GM12878 (cell line): ENCODE measurements at regions not wholly inside any gene's neighbourhood (a gene's known extent, or its start where the extent isn't known, plus 50 kb on each side); places are given as distances from the start of the nearest gene placed in this dataset.

Experiments
- ATAC-seq: fragments of 200-7000 bp; cut with Tn5 transposase; 3 replicates; pipeline ENCODE4 v1.9.1; 2020; ENCODE audit warnings: mild to moderate bottlenecking, moderate library complexity
- BruUV-seq: library from RNA; stranded (reverse); fragments of 400-500 nt; replicated peaks from 2 replicates; lab custom pipeline; 2021; lab: Mats Ljungman, UMichigan
- CTCF ChIA-PET: fragments of 300-600 bp; sonication (Branson Sonifier 250); formaldehyde crosslinking; extraction: SDS; loops from one replicate; lab custom pipeline; 2021; ENCODE audit warnings: inconsistent platforms; lab: Yijun Ruan, JAX
- POLR2A ChIA-PET: fragments of 350-600 bp; formaldehyde crosslinking; extraction: SDS; loops from one replicate; lab custom pipeline; 2021; ENCODE audit warnings: inconsistent platforms; lab: Charles Lee
- RAD21 ChIA-PET: fragments of 300-600 bp; sonication (Branson Sonifier 250); formaldehyde crosslinking; loops from one replicate; lab custom pipeline; 2023; ENCODE audit warnings: antibody characterized with exemption; ENCODE audit not compliant: unreplicated experiment; lab: Charles Lee
- SMC1A ChIA-PET: fragments of 300-600 bp; sonication (Branson Sonifier 250); formaldehyde crosslinking; loops from one replicate; lab custom pipeline; 2023; ENCODE audit not compliant: unreplicated experiment, uncharacterized antibody; lab: Charles Lee
- DNase-seq: peaks from one replicate; pipeline ENCODE4 v3.0.0-alpha.2; 2011; ENCODE audit warnings: low read depth, low spot score
- FAIRE-seq: peaks from 3 replicates; lab custom pipeline; 2011; peaks lifted over from hg19 to GRCh38; lab: Jason Lieb, UNC
- H2AFZ ChIP-seq: 2 replicates; pipeline ENCODE4 v1.6.0; 2011; ENCODE audit warnings: low read depth, low read length, control low read depth; ENCODE audit not compliant: control insufficient read depth
- H3K27ac ChIP-seq: 2 replicates; pipeline ENCODE4 v1.5.1; 2011; ENCODE audit warnings: control low read depth; ENCODE audit not compliant: control insufficient read depth, insufficient read depth
- H3K27me3 ChIP-seq, 2 experiments: replicated peaks in 1 of 2; 2 replicates each; pipeline versions ENCODE4 v1.6.0 to v1.6.1; 2011; ENCODE audit warnings: low read length in 1 of 2; ENCODE audit not compliant: control insufficient read depth in 2 of 2, insufficient read depth in 2 of 2
- H3K36me3 ChIP-seq, 2 experiments: 2 replicates each; pipeline ENCODE4 v1.5.1; 2011; ENCODE audit warnings: low read length in 1 of 2; ENCODE audit not compliant: control insufficient read depth in 2 of 2, insufficient read depth in 2 of 2
- H3K4me1 ChIP-seq: 2 replicates; pipeline ENCODE4 v1.6.1; 2011; ENCODE audit warnings: mild to moderate bottlenecking, low read length, moderate library complexity, mixed read lengths; ENCODE audit not compliant: control insufficient read depth, insufficient read depth
- H3K4me2 ChIP-seq: 2 replicates; pipeline ENCODE4 v1.6.0; 2011; ENCODE audit warnings: control low read depth; ENCODE audit not compliant: control insufficient read depth, insufficient read depth
- H3K4me3 ChIP-seq: fragments of 200-600 bp; sonication (generic); 2 replicates; pipeline ENCODE4 v1.5.1; 2016
- H3K79me2 ChIP-seq: 2 replicates; pipeline ENCODE4 v1.6.0; 2011; ENCODE audit warnings: low read length; ENCODE audit not compliant: control insufficient read depth, insufficient read depth
- H3K9ac ChIP-seq: 2 replicates; pipeline ENCODE4 v1.8.0; 2011; ENCODE audit warnings: low read length, control low read depth, mixed read lengths; ENCODE audit not compliant: control insufficient read depth, insufficient read depth
- H3K9me3 ChIP-seq: replicated peaks from 3 replicates; pipeline ENCODE4 v1.5.1; 2011; ENCODE audit warnings: mild to moderate bottlenecking, low read length; ENCODE audit not compliant: control insufficient read depth, insufficient read depth
- H4K20me1 ChIP-seq: 2 replicates; pipeline ENCODE4 v1.6.0; 2011; ENCODE audit not compliant: control insufficient read depth, insufficient read depth
- CBX3 ChIP-seq: fragments of 200-600 bp; sonication (generic); IDR thresholded peaks from 2 replicates; pipeline ENCODE4 v1.6.1; 2016; ENCODE audit warnings: low read depth, borderline replicate concordance
- CHD1 ChIP-seq: IDR thresholded peaks from 2 replicates; pipeline ENCODE4 v1.6.1; 2012; ENCODE audit warnings: low read depth, low read length, improper control_type of control experiment
- DPF2 ChIP-seq: fragments of 450-650 bp; IDR thresholded peaks from 2 replicates; pipeline ENCODE4 v1.6.1; 2017; ENCODE audit warnings: mild to moderate bottlenecking
- HDAC2 ChIP-seq: fragments of 200-600 bp; sonication (generic); IDR thresholded peaks from 2 replicates; pipeline ENCODE4 v1.6.1; 2017
- MYC ChIP-seq: IDR thresholded peaks from 2 replicates; pipeline ENCODE4 v1.6.1; 2011; ENCODE audit warnings: mild to moderate bottlenecking, low read length, moderate library complexity, inconsistent platforms; ENCODE audit not compliant: insufficient read depth, insufficient replicate concordance, insufficient read length, severe bottlenecking
- SREBF1 ChIP-seq: IDR thresholded peaks from 2 replicates; pipeline ENCODE4 v1.6.1; 2012; ENCODE audit warnings: mild to moderate bottlenecking, low read length
- TCF7 ChIP-seq: IDR thresholded peaks from 2 replicates; pipeline ENCODE4 v1.6.1; 2014; ENCODE audit warnings: antibody characterized with exemption, borderline replicate concordance
- ZNF24 ChIP-seq: fragments of 450-650 bp; IDR thresholded peaks from 2 replicates; pipeline ENCODE4 v1.6.1; 2017; ENCODE audit warnings: antibody characterized with exemption, mild to moderate bottlenecking
- ZSCAN29 ChIP-seq: fragments of 450-650 bp; IDR thresholded peaks from 2 replicates; pipeline ENCODE4 v1.6.1; 2017; ENCODE audit warnings: mild to moderate bottlenecking, moderate library complexity
- WGBS: methylation state at CpG from one replicate; pipeline ENCODE4 v1.1.6; 2016; ENCODE audit warnings: low lambda C conversion rate; ENCODE audit not compliant: insufficient replicate concordance, insufficient coverage; ENCODE audit errors: missing lambda C conversion rate; 5-methylcytosine and 5-hydroxymethylcytosine counted together
- in situ Hi-C: fragments of 300-500 bp; cut with MboI; formaldehyde crosslinking; loops from 9 replicates; pipeline ENCODE4 v1.14.3; 2018; ENCODE audit warnings: mixed read lengths
- intact Hi-C: fragments of 100-400 bp; cut with micrococcal nuclease; formaldehyde crosslinking; loops from one replicate; pipeline ENCODE4 v1.14.2; 2022; ENCODE audit not compliant: unreplicated experiment
- TF ChIP-seq, protein P1 (sequence below): IDR thresholded peaks from 2 replicates; pipeline ENCODE4 v1.6.1; 2012; ENCODE audit warnings: low read length, inconsistent platforms
- TF ChIP-seq, protein P2 (sequence below): fragments of 450-650 bp; IDR thresholded peaks from 2 replicates; pipeline ENCODE4 v1.6.1; 2017; ENCODE audit warnings: mild to moderate bottlenecking, moderate library complexity
- TF ChIP-seq, protein P3 (sequence below): fragments of 450-650 bp; IDR thresholded peaks from 2 replicates; pipeline ENCODE4 v1.6.1; 2016; ENCODE audit warnings: mild to moderate bottlenecking, moderate library complexity, borderline replicate concordance
- TF ChIP-seq, protein P4 (sequence below): IDR thresholded peaks from 2 replicates; pipeline ENCODE4 v1.6.1; 2011; ENCODE audit warnings: low read depth, low read length, improper control_type of control experiment, borderline replicate concordance

DNA sequence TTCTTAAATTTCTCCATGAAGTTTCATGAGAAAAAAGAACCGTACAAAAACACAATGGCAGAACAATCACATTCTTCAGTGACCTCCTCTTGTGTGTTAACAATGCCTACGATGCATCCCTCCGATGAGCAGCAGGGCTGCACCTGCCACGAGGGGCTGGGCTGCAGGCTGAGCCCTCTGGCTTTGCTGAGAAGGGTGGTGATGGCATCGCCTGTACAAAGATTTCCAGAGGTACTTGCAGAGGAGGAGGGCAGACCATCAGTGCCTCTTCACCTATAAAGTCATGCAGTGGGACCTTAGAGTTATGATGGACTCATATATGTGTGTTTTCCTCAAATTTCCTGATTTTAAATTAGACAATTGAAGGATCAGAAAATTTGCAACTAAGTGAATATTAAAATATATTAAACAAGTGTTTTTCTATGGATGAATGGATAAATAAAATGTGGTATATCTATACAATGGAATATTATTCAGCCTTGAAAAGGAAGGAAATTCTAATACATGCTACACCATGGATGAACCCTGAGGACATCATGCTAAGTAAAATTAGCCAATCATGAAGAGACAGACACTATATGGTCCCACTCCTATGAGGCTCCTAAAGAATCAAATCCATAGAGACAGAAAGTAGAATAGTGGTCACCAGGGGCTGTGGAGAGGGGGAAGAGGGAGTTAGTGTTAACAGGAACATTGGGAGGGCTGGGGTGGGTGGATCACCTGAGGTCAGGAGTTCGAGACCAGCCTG, 489.3 kb downstream of the SIPA1L2 start:
- POLR2A ChIA-PET: no interaction called here
- no TSS peak for BruUV-seq

More for the DNA sequence above, 489.3 kb downstream of the SIPA1L2 start:
- Histone ChIP-seq H4K20me1 (no peaks in the 10 kb centered on the region), H3K27ac (no peak overlapping the region), H3K9ac (no peak overlapping the region), H3K27me3 (no peaks in the 10 kb centered on the region), H3K4me2 (no peak overlapping the region), H2AFZ (no peak overlapping the region), H3K4me3 (no peak overlapping the region), H3K36me3 (no peaks in the 10 kb centered on the region), H3K79me2 (no peaks in the 10 kb centered on the region), H3K4me1 (no peaks in the 10 kb centered on the region), H3K9me3 (no peaks in the 10 kb centered on the region; the same call in 2 of the 3 replicates)
- intact Hi-C loops (no loop called here), in situ Hi-C loops (no loop called here)
- ChIA-PET SMC1A (no interaction called here), CTCF (no interaction called here), RAD21 (no interaction called here)
- FAIRE-seq: no peak
- WGBS: 12% methylated on average over 6 of the region's 6 CpGs
- DNase-seq: no peak
- TF ChIP-seq MYC (no peak), DPF2 (no peak), CBX3 (no peak), ZNF24 (no peak), CHD1 (no peak), SREBF1 (no peak), HDAC2 (no peak), ZSCAN29 (no peak), TCF7 (no peak)
- TF ChIP-seq, protein P1, sequence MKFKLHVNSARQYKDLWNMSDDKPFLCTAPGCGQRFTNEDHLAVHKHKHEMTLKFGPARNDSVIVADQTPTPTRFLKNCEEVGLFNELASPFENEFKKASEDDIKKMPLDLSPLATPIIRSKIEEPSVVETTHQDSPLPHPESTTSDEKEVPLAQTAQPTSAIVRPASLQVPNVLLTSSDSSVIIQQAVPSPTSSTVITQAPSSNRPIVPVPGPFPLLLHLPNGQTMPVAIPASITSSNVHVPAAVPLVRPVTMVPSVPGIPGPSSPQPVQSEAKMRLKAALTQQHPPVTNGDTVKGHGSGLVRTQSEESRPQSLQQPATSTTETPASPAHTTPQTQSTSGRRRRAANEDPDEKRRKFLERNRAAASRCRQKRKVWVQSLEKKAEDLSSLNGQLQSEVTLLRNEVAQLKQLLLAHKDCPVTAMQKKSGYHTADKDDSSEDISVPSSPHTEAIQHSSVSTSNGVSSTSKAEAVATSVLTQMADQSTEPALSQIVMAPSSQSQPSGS: no peak
- TF ChIP-seq, protein P2, sequence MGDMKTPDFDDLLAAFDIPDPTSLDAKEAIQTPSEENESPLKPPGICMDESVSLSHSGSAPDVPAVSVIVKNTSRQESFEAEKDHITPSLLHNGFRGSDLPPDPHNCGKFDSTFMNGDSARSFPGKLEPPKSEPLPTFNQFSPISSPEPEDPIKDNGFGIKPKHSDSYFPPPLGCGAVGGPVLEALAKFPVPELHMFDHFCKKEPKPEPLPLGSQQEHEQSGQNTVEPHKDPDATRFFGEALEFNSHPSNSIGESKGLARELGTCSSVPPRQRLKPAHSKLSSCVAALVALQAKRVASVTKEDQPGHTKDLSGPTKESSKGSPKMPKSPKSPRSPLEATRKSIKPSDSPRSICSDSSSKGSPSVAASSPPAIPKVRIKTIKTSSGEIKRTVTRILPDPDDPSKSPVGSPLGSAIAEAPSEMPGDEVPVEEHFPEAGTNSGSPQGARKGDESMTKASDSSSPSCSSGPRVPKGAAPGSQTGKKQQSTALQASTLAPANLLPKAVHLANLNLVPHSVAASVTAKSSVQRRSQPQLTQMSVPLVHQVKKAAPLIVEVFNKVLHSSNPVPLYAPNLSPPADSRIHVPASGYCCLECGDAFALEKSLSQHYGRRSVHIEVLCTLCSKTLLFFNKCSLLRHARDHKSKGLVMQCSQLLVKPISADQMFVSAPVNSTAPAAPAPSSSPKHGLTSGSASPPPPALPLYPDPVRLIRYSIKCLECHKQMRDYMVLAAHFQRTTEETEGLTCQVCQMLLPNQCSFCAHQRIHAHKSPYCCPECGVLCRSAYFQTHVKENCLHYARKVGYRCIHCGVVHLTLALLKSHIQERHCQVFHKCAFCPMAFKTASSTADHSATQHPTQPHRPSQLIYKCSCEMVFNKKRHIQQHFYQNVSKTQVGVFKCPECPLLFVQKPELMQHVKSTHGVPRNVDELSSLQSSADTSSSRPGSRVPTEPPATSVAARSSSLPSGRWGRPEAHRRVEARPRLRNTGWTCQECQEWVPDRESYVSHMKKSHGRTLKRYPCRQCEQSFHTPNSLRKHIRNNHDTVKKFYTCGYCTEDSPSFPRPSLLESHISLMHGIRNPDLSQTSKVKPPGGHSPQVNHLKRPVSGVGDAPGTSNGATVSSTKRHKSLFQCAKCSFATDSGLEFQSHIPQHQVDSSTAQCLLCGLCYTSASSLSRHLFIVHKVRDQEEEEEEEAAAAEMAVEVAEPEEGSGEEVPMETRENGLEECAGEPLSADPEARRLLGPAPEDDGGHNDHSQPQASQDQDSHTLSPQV: no peak
- TF ChIP-seq, protein P3, sequence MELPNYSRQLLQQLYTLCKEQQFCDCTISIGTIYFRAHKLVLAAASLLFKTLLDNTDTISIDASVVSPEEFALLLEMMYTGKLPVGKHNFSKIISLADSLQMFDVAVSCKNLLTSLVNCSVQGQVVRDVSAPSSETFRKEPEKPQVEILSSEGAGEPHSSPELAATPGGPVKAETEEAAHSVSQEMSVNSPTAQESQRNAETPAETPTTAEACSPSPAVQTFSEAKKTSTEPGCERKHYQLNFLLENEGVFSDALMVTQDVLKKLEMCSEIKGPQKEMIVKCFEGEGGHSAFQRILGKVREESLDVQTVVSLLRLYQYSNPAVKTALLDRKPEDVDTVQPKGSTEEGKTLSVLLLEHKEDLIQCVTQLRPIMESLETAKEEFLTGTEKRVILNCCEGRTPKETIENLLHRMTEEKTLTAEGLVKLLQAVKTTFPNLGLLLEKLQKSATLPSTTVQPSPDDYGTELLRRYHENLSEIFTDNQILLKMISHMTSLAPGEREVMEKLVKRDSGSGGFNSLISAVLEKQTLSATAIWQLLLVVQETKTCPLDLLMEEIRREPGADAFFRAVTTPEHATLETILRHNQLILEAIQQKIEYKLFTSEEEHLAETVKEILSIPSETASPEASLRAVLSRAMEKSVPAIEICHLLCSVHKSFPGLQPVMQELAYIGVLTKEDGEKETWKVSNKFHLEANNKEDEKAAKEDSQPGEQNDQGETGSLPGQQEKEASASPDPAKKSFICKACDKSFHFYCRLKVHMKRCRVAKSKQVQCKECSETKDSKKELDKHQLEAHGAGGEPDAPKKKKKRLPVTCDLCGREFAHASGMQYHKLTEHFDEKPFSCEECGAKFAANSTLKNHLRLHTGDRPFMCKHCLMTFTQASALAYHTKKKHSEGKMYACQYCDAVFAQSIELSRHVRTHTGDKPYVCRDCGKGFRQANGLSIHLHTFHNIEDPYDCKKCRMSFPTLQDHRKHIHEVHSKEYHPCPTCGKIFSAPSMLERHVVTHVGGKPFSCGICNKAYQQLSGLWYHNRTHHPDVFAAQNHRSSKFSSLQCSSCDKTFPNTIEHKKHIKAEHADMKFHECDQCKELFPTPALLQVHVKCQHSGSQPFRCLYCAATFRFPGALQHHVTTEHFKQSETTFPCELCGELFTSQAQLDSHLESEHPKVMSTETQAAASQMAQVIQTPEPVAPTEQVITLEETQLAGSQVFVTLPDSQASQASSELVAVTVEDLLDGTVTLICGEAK: no peak
- TF ChIP-seq, protein P4, sequence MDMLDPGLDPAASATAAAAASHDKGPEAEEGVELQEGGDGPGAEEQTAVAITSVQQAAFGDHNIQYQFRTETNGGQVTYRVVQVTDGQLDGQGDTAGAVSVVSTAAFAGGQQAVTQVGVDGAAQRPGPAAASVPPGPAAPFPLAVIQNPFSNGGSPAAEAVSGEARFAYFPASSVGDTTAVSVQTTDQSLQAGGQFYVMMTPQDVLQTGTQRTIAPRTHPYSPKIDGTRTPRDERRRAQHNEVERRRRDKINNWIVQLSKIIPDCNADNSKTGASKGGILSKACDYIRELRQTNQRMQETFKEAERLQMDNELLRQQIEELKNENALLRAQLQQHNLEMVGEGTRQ: no peak
- no peak for ATAC-seq
